Right forelimb (tissue), 1 donor: ENCODE measurements at regions not wholly inside any gene's neighbourhood (a gene's known extent, or its start where the extent isn't known, plus 50 kb on each side); places are given as distances from the start of the nearest gene placed in this dataset.
"Not testable (repeated sequence)": the region's sequence is repeated elsewhere in the genome, so short reads cannot be mapped to it uniquely, and the experiment has no call there.

ENCODE experiments used
- DNase-seq: peaks from one replicate; pipeline ENCODE4 v3.0.0-alpha.2; 2018

GRCh38 chr5:72760259-72760658, 56.2 kb upstream of the TNPO1 start:
- no peak for DNase-seq

GRCh38 chr5:72752909-72753308, 63.6 kb upstream of the TNPO1 start:
- DNase-seq = no peak

GRCh38 chr5:72749362-72749997, 67.0 kb upstream of the TNPO1 start:
- DNase-seq = no peak

GRCh38 chr5:72747826-72748225, 68.6 kb upstream of the TNPO1 start:
- DNase-seq = no peak

- no peak for DNase-seq
Observed at GRCh38 chr5:72746736-72747135, 69.7 kb upstream of the TNPO1 start.

GRCh38 chr5:72744136-72744535, 72.3 kb upstream of the TNPO1 start:
- DNase-seq = no peak

GRCh38 chr5:72741805-72742204, 74.7 kb upstream of the TNPO1 start:
- no peak for DNase-seq

- no peak for DNase-seq
Observed at GRCh38 chr5:72733810-72734209, 82.7 kb upstream of the TNPO1 start.

- DNase-seq = no peak
Observed at GRCh38 chr5:72723581-72723980, 92.9 kb upstream of the TNPO1 start.

- no peak for DNase-seq
Observed at GRCh38 chr5:72722792-72723452, 93.5 kb upstream of the TNPO1 start.

- no peak for DNase-seq
Observed at GRCh38 chr5:72721844-72722243, 94.6 kb upstream of the TNPO1 start.

GRCh38 chr5:72720205-72720604, 96.3 kb upstream of the TNPO1 start:
- DNase-seq = no peak

- DNase-seq = no peak
Observed at GRCh38 chr5:72711351-72711750, 105.1 kb upstream of the TNPO1 start.

- DNase-seq = no peak
Observed at GRCh38 chr5:72709341-72709740, 107.1 kb upstream of the TNPO1 start.

GRCh38 chr5:72705178-72705577, 111.3 kb upstream of the TNPO1 start:
- no peak for DNase-seq

GRCh38 chr5:72703876-72704275, 112.6 kb upstream of the TNPO1 start:
- no peak for DNase-seq

GRCh38 chr5:72702881-72703434, 113.5 kb upstream of the TNPO1 start:
- DNase-seq = no peak

GRCh38 chr5:72702105-72702504, 114.4 kb upstream of the TNPO1 start:
- not testable (repeated sequence) for DNase-seq

GRCh38 chr5:72698481-72698880, 118.0 kb upstream of the TNPO1 start:
- no peak for DNase-seq

GRCh38 chr5:72697622-72698021, 118.8 kb upstream of the TNPO1 start:
- DNase-seq = no peak

GRCh38 chr5:72695659-72696058, 120.8 kb upstream of the TNPO1 start:
- no peak for DNase-seq

GRCh38 chr5:72694856-72695255, 121.6 kb upstream of the TNPO1 start:
- no peak for DNase-seq

- no peak for DNase-seq
Observed at GRCh38 chr5:72693546-72694205, 122.8 kb upstream of the TNPO1 start.
